Fibroblast of upper back skin (primary cell): ENCODE measurements at regions not wholly inside any gene's neighbourhood (a gene's known extent, or its start where the extent isn't known, plus 50 kb on each side); places are given as distances from the start of the nearest gene placed in this dataset.
"Not testable (repeated sequence)": the region's sequence is repeated elsewhere in the genome, so short reads cannot be mapped to it uniquely, and the experiment has no call there.

ENCODE experiments used
- DNase-seq: peaks from one replicate; pipeline ENCODE4 v3.0.0-alpha.2; 2013

DNA sequence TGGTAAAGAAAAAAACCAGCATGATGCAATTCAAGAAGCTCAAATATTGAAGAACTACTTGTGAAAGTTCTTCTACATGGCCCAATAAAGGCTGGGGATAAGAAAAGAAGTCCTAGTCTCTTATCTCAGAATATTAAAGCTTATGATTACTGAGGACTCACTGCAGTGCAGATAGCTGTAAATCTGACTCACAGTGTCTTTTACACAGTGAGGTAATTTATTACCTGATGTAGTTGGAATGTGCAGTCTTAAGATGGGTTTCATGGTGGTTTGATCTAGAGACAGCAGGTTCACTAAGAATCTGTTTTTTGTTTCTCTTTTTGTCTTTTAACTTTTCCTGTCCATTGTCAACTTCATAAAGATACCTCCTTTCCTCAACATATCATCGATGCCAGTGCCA, 484.0 kb upstream of the MAP2 start:
- no peak for DNase-seq

DNA sequence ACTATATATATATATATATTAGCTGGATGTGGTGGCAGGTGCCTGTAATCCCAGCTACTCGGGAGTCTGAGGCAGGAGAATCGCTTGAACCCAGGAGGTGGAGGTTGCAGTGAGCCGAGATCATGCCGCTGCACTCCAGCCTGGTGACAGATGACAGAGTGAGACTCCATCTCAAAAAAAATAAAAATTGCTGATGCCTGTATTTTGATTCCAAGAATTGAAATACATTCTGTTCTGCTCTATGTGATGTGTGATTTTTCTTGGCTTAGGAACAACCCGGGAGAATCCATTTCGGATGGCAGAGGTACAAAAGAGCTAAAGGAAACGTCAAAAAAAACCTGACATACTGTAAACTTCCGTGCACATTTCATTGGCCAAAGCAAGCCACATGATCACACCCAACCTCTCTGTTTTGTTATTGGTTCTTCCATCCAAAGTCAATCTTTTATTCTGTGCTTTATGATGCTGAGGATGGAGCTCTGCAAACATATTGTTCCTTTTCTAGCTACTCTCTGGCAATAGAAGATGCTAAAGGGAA, 478.1 kb upstream of the MAP2 start:
- DNase-seq, result no peak

DNA sequence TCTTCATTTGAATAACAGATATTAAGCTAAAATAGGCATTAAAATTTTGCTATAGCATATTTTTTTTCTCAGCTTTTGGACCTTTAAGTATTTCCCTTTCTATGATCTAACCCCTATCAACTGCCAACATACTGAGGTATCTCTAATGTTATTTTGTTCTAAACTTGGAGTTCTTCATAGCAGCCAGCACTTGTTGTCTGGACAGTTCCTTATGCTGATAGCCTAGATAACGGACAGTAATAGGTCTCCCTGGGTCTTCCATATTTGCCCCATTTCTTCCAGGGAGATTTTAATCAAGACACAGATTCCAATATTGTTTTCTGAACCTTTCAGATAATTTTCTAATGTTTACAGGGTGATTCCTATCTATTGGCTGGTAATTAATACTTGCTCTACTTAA, 475.8 kb upstream of the MAP2 start:
- no peak for DNase-seq

DNA sequence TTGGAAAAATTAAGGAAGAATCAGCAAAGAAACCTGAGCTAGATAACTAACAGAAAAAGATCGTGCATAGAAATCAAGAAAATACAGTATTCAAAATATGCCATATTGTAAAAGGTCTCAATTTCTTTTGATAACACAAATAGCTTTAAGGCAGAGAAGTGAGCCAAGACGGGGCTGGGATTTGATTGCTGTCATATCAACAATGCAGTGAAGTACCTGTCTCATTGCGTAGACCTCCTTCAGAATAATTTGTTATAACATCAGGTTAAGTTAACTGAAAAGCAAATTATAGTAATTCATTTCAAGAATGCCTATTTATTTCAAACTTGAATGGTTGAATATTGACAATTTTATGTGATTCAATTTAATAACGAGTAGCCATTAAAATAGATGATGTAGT, 453.8 kb upstream of the MAP2 start:
- no peak for DNase-seq

DNA sequence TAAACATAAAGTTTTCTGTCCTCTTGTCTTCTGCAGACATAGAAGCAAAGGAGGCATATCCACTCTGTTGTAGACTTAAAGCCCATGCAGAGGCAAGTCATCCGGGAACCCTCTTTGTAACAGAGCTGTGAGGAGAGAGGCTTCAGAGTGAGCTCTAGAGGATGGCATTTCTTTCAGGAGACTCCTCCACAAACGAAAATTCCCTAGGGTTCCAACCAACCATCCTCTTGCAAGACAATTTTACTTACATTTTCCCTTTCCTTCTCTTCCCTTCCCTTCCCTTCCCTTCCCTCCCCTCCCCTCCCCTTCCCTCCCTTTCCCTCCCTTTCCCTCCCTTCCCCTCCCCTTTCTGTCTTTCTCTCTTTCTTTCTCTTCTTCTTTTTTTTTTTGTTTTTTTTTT, 446.3 kb upstream of the MAP2 start:
- DNase-seq, result no peak

DNA sequence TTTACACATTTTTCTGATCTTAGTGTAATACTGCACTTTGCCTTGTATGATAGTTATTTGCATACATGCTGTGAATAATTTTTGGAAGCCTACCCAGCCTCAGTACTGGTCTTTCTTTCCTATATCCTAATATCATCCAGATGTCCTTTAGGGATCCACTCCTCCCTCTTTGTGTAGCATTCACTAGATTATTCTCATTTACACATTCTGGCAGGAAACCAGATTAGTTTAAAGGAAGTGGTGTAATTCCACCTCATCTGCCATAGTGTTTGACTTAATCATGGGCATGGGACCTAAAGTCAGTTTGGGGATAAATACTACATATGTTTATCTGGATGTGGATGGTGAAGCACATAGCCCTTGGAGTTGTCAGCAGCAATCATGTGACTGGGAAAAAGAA, 444.9 kb upstream of the MAP2 start:
- peak; percentile 26 for DNase-seq

DNA sequence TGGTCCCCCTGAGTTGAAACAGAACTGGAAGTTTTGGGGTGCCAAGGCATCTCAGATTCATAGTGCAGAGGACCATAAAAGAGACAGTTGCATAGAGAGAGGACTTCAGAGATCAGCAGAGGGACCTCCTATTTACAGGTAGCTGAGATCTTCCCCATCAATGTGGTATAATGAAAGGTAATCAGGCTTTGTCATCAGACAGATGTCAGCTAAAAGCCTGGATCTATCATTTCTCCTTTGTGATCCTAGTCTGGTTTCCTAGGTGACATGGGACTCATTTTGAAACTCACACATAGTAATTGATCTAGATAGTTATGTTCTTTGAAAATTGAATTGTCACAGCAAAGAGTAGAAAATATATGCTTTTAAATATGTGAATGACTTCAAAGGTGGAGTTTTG, 443.5 kb upstream of the MAP2 start:
- no peak for DNase-seq

DNA sequence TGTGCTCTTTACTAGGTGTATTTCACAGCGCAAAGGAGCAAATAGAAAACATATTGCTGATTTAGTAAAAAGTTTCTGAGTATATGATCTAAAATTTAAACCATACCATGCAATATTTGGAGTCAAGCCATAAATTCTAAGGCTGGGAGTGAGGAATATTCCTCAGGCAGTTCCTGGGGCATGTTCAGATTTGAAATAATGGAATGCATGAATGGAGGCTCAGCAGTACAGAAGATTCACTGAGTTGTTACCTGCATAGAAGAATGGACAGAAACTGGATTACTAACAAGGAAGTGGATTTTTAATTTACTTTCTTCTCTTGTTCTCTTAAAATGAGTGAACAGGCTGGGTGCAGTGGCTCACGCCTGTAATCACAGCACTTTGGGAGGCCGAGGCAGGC, 441.0 kb upstream of the MAP2 start:
- DNase-seq, result no peak

DNA sequence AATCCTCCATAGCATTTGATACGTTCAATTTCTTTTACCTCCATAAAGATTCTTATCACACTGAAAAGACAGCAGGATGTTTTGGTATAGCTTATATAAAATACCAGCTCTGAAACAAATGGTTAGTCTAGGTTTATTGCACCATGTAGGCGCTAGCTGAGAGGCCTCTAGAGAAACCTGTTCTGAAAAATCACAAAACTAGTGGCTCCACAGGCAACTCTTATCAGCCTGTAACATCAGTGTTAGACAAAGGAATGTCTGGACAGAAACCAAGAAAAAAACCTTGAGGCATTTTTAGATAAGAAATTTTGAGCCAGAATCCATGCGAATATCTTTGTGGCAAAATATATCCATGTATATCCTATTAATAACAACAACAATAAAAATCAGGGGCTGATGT, 440.4 kb upstream of the MAP2 start:
- no peak for DNase-seq

DNA sequence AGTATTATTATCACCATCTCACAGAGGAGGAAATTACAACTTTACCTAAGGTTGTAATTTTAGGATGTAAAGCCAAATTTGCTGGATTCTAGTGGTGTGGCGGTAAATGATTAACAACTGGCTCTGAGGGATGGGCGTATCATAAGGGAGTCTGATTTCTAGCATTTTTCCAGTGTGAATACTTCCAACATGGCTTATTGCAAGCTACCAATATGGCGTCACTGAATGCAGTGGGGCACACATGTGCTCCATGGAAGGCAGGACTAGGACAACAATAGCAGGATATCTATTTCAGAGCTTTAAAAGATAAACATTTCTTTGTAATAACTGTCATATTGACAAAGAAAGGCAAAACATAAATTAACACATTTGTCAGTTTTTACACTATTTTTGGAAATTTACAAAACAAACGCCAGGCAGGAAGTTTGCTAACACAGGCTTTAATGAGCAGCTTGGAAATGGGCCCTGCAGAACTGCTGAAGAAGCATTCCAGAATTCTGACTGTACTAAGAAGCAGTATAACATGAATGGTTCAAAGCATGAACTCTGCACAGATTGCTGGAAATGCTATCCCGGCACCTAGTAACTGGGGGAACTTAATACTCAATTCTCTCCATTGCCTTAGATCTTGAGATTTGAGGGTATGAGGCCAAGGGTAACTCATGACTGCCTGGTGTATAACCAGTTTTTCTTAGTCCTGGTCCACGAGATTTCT, 439.3 kb upstream of the MAP2 start:
- peak; percentile 10 for DNase-seq

DNA sequence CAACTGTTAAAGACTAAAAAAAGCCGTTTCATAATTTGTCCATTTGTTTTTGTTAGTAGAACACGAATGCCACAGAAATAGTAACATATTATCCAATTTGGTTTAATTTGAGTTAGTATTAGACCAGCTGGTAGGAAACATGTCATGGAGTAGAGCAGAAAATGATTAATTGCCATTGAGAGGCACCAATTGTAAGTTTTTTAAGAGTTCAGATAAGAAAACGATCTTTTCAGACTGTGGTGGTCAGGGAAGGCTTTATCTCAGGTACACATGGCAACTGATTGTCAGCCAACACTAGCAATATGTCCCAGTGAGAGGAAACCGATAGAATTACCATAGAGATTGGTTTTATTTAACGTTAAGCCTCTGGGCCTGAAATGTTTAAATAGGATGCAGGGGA, 438.2 kb upstream of the MAP2 start:
- no peak for DNase-seq

DNA sequence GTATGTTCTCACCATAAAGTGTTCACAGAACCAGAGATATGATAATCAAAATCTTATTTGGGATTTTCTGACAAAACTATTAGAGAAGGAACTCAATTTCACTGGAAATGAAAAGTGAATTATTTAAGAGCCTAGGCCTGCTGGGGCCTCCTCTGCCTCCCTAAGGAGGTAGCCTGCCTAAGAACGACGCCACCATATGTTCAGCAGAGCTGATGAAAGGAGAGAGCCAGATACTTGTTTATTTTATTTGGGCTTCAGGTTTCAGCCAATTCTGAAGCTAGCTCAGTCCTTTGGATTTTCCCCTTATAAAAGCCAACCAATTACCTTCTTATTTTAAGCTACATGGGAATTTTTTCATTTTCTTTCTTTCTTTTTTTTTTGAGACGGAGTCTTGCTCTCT, 433.1 kb upstream of the MAP2 start:
- DNase-seq, result no peak

DNA sequence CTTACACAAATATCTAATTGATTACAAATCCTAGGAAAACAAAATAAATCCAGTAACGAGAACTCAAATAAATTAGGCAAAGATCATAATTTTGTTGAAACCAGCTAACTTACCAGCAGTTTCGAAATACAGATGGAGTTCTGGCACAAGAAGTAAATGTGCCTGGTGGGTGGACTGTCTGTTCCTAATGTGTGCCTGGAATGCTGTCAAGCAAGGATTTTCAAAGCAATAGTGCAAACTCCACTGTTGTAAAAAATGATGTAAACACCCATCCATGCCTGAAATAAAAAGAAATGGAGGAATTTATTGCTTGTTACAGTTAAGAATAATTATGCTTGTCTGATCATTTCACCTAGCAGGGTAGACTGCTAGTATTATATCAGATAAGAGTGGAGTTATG, 423.9 kb upstream of the MAP2 start:
- no peak for DNase-seq

DNA sequence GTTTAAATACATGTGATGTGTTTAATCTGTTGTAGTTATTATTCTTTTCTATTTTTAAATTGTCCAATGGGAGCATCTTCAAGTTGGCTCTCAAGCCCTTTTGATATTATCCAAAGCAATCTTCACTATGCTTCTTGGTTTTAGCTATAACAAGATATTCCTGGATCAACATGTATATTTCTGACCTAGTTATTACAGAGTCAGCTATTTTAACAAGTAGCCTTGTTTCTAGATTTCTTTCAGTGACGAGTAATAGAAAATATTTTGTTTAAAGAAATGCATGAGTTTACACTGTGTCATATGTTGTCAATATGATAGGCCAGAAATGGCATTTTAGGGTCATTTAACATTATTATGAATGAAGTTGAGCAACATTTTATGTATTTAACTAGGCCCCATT, 421.8 kb upstream of the MAP2 start:
- DNase-seq, result no peak

DNA sequence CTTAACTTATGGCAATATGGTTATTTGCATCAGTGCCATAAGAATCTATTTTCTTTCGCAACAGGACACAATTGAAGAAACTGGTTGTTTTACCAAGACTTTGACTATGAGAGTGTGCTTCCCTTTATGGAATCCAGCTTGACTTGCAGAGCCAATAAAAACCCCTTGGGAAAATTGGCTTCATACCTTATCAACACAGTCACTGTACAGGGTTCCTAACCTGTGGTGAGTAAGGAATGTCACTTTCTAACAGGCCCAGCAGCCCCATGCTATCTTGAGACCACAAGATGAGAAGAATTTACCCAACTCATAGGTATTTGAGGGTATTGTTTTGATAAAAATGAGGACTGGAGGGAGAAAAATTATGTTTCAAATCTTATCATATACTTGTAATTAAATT, 418.5 kb upstream of the MAP2 start:
- DNase-seq, result no peak

DNA sequence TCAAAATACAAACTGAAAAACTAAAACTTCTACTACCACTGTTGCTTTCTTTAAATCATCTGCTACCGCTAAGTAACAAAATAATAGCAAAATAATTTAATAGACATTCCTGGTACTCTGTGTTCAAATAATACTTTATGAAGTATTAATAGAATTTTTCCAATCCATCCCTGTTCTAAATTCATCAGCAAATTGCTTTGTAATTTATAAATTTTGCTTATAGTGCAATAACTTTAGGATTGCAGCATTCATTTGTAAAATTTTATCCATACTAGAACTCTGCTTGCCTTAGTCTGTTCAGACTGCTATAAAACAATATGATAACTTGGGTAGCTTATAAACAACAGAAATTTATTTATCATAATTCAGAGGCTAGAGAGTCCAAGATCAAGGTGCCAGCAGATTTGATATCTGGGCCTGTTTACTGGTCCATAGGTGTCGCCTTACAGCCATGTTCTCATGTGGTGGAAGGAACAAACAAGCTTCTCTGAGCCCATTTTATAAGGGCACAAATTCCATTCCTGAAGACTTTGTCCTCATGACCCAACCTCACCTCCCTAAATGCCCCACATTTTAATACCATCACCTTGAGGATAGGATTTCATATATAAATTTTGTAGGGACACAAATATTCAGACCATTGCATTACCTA, 415.1 kb upstream of the MAP2 start:
- no peak for DNase-seq

DNA sequence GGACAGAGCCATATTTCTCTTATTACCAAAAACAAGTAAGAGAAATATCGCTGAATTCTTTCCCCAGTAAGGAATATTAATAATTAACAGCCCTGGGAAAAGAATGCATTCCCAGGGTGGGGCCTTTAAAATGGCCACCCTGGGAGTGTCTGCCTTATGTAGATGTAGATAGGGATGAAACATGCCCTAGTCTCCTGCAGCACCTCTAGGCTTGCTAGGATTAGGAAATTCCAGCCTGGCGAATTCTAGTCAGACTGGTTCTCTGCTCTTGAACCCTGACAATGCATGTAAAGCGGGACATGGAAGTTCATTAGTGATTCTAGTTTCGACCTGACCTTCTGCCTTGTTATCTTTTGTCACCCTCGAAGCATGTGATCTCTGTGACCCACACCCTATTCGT, 405.2 kb upstream of the MAP2 start:
- not testable (repeated sequence) for DNase-seq

DNA sequence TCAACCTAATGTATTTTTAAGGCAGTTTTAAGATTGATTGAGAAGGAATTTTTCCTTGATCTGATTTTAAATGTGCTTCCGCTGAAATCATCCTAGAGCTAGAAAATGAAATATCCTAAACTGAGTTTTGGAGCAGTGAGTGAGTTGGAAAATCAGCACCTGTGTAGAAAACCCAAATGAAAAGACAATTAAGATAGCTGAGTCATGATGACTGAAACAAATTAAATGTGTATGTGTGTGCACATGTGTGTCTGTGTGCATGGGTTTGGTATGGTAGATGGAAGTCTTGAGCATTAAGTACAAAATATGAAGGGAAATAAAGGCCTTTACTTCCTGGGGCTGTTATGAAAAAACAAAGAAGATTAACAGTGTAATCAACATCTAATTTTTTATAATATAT, 394.6 kb upstream of the MAP2 start:
- DNase-seq, result no peak

DNA sequence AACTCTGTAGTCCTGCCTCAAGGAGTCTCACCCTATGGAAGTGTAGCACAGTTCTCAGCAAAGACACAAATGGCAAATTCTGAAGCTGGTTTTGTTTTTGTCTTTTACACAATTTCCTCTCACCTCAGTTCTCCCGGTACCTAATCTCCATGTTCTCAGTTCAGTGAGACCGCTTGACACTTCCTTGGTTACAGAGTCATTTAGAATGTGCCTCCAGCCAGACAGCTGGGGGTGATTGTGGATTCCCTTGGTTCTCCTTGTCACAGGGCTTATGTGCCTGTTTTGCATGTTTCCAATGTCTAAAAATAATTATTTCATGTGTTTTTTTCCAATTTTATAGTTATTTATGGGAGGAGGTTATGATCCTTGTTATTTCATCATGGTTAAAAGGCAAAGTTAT, 379.5 kb upstream of the MAP2 start:
- no peak for DNase-seq

DNA sequence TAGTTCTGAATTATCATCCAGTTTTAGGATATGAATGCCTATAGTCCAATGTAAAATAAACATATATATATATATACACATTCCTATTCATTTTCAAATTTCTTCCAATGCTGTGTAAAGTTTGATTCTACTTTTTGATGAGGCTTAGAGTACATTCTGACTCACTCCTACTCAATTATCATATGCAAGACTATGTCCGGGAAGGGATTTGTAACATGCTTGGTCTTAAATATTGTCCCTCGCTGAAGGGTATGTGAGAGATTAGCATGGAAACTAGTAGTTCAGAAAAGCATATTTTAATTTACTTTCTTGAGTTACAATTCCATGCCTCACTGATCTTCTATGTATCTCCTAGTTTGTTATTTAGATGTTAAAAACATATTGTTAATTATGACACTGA, 377.7 kb upstream of the MAP2 start:
- DNase-seq, result no peak

DNA sequence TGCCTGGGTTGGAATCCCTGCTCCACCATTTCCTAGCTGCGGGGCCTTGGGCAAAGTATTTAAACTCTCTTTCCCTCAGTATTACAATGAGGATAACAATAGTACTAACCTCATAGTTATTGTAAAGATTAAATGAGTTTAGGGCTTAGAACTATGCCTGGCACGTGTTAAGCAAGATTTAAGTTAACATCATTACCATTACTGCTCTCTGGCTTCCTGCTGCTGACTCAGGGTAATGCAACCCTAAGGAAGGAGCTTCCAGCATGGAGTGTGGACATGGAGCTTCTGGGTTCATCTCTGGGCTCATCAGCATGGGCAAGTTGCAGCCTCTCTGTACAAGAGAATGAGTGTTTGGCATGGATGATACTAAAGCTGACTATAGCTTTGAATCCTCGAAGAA, 374.2 kb upstream of the MAP2 start:
- no peak for DNase-seq

DNA sequence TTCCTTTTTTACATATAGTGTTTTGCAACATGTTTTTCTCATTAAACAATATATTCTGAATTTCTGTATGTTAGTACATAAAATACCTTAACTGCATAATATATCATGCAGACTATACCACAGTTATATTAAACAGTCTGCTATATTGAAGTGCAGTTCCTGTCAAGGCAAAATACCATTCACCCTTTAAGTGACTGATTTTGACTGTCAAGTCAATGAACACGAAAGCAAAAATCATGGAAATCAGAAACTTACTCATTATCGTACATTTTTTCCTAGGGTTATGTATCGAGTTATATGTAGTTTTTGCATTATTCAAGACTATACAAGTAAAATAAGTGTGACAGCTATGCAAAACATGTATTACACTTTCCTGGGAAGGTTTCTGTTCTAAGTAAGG, 361.6 kb upstream of the MAP2 start:
- DNase-seq, result no peak

DNA sequence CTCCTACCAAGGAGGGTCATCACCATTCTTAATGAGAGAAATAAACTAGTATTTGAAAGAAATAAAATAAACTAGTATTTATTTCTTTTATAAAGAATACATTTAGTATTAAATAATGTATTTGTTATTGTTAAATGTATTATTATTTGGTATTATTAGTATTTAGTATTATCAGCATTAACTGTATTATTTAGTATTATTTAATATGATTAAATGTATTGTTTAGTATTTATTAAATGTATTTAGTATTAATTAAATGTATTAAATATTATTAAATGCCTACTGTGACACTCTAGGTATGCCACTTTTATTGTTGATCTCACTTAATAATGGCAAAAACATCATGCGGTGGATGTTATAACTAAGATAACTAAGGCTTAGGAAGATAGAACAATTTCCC, 353.6 kb upstream of the MAP2 start:
- DNase-seq, result no peak

DNA sequence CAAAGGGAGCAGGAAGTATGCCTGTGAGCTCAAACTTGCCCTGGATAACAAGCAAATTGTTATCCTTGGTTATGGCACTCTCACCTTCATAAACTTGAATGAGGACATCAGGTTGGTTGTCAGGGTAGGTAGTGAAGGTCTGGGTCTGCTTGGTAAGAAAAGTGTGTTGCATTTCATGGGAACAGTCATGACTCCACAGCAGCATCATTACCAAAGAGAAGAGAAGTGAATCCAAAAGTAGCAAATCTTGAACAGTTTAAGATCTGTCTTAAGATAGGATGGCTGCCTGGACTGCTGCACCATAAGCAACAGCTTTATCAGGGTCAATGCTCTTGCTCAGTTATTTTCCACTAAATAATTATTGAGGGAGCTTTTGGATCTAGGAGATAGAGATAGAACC, 350.7 kb upstream of the MAP2 start:
- DNase-seq, result no peak

DNA sequence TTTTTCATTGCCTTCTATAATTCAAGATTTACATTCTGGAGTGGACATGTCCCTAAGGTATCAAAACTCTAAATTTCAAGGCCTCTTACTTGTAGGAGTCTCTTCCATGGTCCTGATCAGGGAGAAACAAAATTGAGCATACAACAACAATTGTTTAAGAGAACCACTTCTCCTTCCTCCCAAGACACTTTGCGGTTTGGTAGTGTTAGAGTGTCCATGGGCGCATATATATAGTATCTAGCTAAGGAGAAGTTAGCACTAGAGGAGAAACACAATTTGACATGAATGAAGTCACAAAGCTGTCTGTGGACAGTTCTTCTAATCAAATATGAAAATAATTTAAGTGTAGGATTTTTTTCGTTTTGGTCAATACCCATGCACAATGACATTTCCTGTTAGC, 349.1 kb upstream of the MAP2 start:
- DNase-seq, result no peak
